KMS-11 (cell line): ENCODE measurements at regions not wholly inside any gene's neighbourhood (a gene's known extent, or its start where the extent isn't known, plus 50 kb on each side); places are given as distances from the start of the nearest gene placed in this dataset.

ENCODE experiments used
- H2AFZ ChIP-seq: fragments of 200-600 bp; sonication (generic); 2 replicates; pipeline ENCODE4 v1.6.1; 2016; ENCODE audit warnings: antibody characterized with exemption, mixed run types, low read depth
- H3K27ac ChIP-seq: fragments of 200-600 bp; sonication (generic); 2 replicates; pipeline ENCODE4 v1.6.1; 2016; ENCODE audit warnings: mild to moderate bottlenecking, mixed run types
- H3K27me3 ChIP-seq: fragments of 200-600 bp; sonication (generic); 2 replicates; pipeline ENCODE4 v1.6.1; 2017; ENCODE audit warnings: mild to moderate bottlenecking, low read depth, mixed run types, moderate library complexity; ENCODE audit not compliant: insufficient read depth
- H3K36me3 ChIP-seq: fragments of 200-600 bp; sonication (generic); 2 replicates; pipeline ENCODE4 v1.6.1; 2017; ENCODE audit warnings: mild to moderate bottlenecking, mixed run types; ENCODE audit not compliant: insufficient read depth
- H3K4me1 ChIP-seq: fragments of 200-600 bp; sonication (generic); 2 replicates; pipeline ENCODE4 v1.6.1; 2016; ENCODE audit warnings: mild to moderate bottlenecking, low read depth, mixed run types; ENCODE audit not compliant: poor library complexity, severe bottlenecking
- H3K4me2 ChIP-seq: fragments of 200-600 bp; sonication (generic); 2 replicates; pipeline ENCODE4 v1.7.0; 2016; ENCODE audit warnings: mild to moderate bottlenecking, mixed run types
- H3K4me3 ChIP-seq: fragments of 200-600 bp; sonication (generic); IDR thresholded peaks from 2 replicates; pipeline ENCODE4 v1.6.1; 2017; ENCODE audit warnings: low read depth, low read length, mixed read lengths; ENCODE audit not compliant: insufficient read depth
- H3K79me2 ChIP-seq: fragments of 200-600 bp; sonication (generic); 2 replicates; pipeline ENCODE4 v1.6.1; 2016; ENCODE audit warnings: low read depth, mixed run types; ENCODE audit not compliant: insufficient read depth
- H3K9ac ChIP-seq: fragments of 200-600 bp; sonication (generic); 2 replicates; pipeline ENCODE4 v1.6.1; 2016; ENCODE audit warnings: mild to moderate bottlenecking, mixed run types
- H4K20me1 ChIP-seq: fragments of 200-600 bp; sonication (generic); 2 replicates; pipeline ENCODE4 v1.6.1; 2016; ENCODE audit warnings: mild to moderate bottlenecking, mixed run types; ENCODE audit not compliant: insufficient read depth
- TF ChIP-seq, protein P1 (sequence below): fragments of 200-600 bp; sonication (generic); conservative IDR thresholded peaks from 2 replicates; pipeline ENCODE4 v1.6.1; 2017; ENCODE audit warnings: low read depth, mild to moderate bottlenecking, antibody characterized with exemption, low read length, moderate library complexity, mixed read lengths

DNA sequence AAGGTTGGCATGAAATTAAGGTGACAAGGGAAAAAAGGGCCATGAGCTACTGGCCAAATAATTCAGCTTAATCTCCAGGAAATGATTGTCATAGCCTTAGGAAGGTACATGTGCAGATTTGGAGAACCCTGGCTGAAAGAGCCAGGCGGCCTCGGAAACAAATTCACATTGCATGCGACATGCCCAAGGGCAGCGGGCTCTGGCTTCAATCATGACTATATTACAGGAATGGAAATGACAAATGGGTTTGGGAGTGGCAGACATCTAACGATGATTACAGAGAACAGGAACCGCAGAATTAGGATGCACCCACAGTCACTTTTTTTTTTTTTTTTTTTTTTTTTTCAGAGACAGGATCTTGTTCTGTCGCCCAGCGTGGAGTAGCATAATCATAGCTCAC, 112.4 kb upstream of the SALL4 start:
- Histone ChIP-seq H4K20me1 (no peaks in the 10 kb centered on the region), H3K36me3 (no peaks in the 10 kb centered on the region), H2AFZ (no peak overlapping the region), H3K4me3 (no peak overlapping the region), H3K9ac (no peak overlapping the region), H3K27me3 (no peaks in the 10 kb centered on the region), H3K4me1 (no peaks in the 10 kb centered on the region), H3K27ac (no peak overlapping the region), H3K4me2 (no peak overlapping the region), H3K79me2 (no peaks in the 10 kb centered on the region)
- TF ChIP-seq, protein P1, sequence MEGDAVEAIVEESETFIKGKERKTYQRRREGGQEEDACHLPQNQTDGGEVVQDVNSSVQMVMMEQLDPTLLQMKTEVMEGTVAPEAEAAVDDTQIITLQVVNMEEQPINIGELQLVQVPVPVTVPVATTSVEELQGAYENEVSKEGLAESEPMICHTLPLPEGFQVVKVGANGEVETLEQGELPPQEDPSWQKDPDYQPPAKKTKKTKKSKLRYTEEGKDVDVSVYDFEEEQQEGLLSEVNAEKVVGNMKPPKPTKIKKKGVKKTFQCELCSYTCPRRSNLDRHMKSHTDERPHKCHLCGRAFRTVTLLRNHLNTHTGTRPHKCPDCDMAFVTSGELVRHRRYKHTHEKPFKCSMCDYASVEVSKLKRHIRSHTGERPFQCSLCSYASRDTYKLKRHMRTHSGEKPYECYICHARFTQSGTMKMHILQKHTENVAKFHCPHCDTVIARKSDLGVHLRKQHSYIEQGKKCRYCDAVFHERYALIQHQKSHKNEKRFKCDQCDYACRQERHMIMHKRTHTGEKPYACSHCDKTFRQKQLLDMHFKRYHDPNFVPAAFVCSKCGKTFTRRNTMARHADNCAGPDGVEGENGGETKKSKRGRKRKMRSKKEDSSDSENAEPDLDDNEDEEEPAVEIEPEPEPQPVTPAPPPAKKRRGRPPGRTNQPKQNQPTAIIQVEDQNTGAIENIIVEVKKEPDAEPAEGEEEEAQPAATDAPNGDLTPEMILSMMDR: no peak

DNA sequence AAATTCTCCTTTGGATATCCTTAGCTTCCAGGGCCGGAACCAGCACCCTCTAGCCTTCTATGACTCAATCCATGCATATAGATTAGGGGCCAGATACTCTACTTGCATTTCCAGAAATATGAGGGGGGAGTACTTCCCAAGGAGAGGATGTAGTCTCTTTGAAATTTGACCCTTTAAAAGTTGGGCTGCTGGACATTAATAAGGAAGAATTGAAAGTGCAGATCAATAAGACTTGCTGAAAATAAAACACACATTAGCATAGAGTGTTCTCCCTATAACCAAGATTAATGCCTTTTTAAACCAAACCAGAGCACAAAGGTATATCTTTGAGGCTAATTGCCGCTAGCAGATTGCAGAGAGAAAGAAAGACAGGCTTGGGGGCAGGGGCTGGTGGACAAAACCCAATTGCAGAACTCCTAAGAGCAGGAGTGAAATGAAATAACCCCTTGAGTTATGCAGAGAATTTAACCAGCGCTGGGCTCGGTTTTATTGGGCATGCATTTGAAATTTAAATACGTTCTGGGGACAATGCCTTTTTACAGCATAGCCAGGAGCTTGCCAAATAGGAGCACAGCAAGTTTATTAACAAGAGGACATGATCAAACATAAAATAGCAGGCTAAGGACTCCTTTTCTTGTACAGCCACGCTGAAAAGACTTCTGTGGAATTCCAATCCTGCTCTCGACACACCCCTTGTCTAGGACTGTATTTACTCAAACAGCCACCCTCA, 108.2 kb upstream of the SALL4 start:
- Histone ChIP-seq H3K4me1 (no peaks in the 10 kb centered on the region), H3K27me3 (no peaks in the 10 kb centered on the region), H3K79me2 (no peaks in the 10 kb centered on the region), H2AFZ (no peak overlapping the region), H3K27ac (no peak overlapping the region), H3K36me3 (no peaks in the 10 kb centered on the region), H4K20me1 (no peaks in the 10 kb centered on the region), H3K4me3 (no peak overlapping the region), H3K4me2 (no peak overlapping the region), H3K9ac (no peak overlapping the region)
- TF ChIP-seq, protein P1: no peak

DNA sequence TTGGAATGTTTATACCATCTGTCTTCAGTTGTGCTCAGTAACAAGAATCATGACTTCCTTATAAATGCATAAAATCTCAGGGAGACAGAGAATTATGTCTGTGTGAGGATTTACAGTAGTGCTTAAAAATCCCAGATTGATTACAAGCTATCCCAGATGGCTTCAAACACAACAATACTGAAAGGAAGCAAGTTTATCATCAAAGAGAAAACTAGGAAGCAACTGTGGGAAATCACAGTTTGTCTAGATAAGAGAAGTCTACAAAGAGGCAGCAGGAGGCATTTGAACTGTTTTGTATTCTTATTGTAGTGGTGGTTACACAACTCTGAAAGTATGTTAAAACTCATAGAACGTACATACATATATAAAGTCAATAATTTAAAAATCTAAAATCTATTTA, 104.4 kb upstream of the SALL4 start:
- Histone ChIP-seq H3K4me3 (no peak overlapping the region), H3K36me3 (no peaks in the 10 kb centered on the region), H3K27me3 (no peaks in the 10 kb centered on the region), H3K27ac (no peak overlapping the region), H3K9ac (no peak overlapping the region), H3K4me1 (no peaks in the 10 kb centered on the region), H2AFZ (no peak overlapping the region), H3K4me2 (no peak overlapping the region), H3K79me2 (no peaks in the 10 kb centered on the region), H4K20me1 (no peaks in the 10 kb centered on the region)
- TF ChIP-seq, protein P1: no peak

DNA sequence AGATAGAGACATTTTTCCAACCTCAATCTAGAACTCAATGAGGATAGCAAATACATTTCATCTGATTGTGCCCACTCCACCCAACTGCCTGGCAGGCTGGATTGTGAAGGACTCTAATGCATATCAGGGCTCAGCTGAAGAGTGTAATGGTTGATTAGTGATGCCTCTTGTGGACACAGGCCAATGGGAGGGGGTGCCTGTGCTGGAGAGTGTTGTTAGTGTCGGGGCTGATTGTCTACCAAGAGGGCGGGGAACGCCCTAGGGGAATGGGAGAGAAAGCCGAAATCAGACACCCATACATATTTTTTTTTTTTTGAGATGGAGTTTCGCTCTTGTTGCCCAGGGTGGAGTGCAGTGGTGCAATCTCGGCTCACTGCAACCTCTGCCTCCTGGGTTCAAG, 103.7 kb upstream of the SALL4 start:
- Histone ChIP-seq H3K4me2 (no peak overlapping the region), H3K27me3 (no peaks in the 10 kb centered on the region), H3K9ac (no peak overlapping the region), H4K20me1 (no peaks in the 10 kb centered on the region), H3K4me1 (no peaks in the 10 kb centered on the region), H2AFZ (no peak overlapping the region), H3K4me3 (no peak overlapping the region), H3K79me2 (no peaks in the 10 kb centered on the region), H3K27ac (no peak overlapping the region), H3K36me3 (no peaks in the 10 kb centered on the region)
- TF ChIP-seq, protein P1: no peak
